H1 (cell line): ENCODE measurements at regions not wholly inside any gene's neighbourhood (a gene's known extent, or its start where the extent isn't known, plus 50 kb on each side); places are given as distances from the start of the nearest gene placed in this dataset.

Source experiments
- ASH2L ChIP-seq: fragments of 200-600, 300-600 bp; sonication (generic); IDR thresholded peaks from one replicate; pipeline ENCODE4 v1.7.1; 2017; ENCODE audit warnings: low read length
- HDAC2 ChIP-seq, 2 experiments: fragments of 300-600 bp in 1 of 2; sonication (generic) in 1 of 2; IDR thresholded peaks; 2 replicates each; pipeline ENCODE4 v1.6.1; 2011 to 2012; ENCODE audit warnings: low read depth in 2 of 2, low read length in 2 of 2, mild to moderate bottlenecking in 2 of 2, moderate library complexity in 2 of 2, borderline replicate concordance in 1 of 2, inconsistent platforms in 1 of 2
- KDM4A ChIP-seq: IDR thresholded peaks from one replicate; pipeline ENCODE4 v1.7.1; 2012; ENCODE audit warnings: low read depth, mild to moderate bottlenecking, moderate library complexity, low read length, inconsistent platforms; ENCODE audit not compliant: severe bottlenecking
- SIRT6 ChIP-seq: IDR thresholded peaks from one replicate; pipeline ENCODE4 v1.7.1; 2012; ENCODE audit warnings: low read length, inconsistent platforms
- SP1 ChIP-seq: IDR thresholded peaks from 2 replicates; pipeline ENCODE4 v1.6.1; 2011; ENCODE audit warnings: low read depth, low read length
- TCF12 ChIP-seq: IDR thresholded peaks from 2 replicates; pipeline ENCODE4 v1.6.1; 2011; ENCODE audit warnings: low read depth, mild to moderate bottlenecking, low read length
- TEAD4 ChIP-seq: IDR thresholded peaks from 2 replicates; pipeline ENCODE4 v1.6.1; 2012; ENCODE audit warnings: low read depth, low read length, inconsistent platforms, mixed read lengths

DNA sequence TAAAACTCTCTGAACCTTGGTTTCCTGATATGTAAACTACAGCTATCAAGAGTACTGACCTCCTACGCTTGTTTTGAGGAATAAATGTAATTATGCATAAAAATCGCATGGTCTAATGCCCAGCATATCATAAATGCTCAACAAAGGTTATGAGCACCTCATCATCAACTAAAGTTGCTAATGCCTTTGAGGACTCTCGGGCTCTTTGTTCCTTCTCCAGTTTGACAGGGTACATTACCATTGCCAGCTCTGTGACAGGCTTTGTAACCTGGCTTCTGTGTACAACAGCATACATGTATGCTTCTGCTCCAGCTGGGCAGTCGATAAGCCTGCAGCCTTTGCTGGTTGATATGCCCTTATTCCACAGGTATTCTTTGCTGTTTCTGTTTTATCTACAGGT lies 95.2 kb downstream of the C9orf152 start (continued):
- TF ChIP-seq KDM4A: no peak
- no peak for TF ChIP-seq SP1
- no peak for TF ChIP-seq ASH2L
- TF ChIP-seq TEAD4: no peak
- no peak for TF ChIP-seq SIRT6
- no peak for TF ChIP-seq HDAC2 (IDR thresholded peaks at IDR 0.05; ENCODE audit: borderline replicate concordance in 1 of 2, low read depth in 2 of 2, low read length in 2 of 2)
- no peak for TF ChIP-seq TCF12
